OCI-LY3 (cell line): ENCODE measurements at regions not wholly inside any gene's neighbourhood (a gene's known extent, or its start where the extent isn't known, plus 50 kb on each side); places are given as distances from the start of the nearest gene placed in this dataset.

Experiments
- H2AFZ ChIP-seq: fragments of 200-600, 300-600 bp; shearing (Covaris generic); 2 replicates; pipeline ENCODE4 v1.6.0; 2014; ENCODE audit warnings: antibody characterized with exemption, low read depth, low read length
- H3K27ac ChIP-seq: fragments of 200-600, 300-600 bp; sonication (generic); 2 replicates; pipeline ENCODE4 v1.5.1; 2014; ENCODE audit warnings: mild to moderate bottlenecking, low read length, moderate library complexity, mixed read lengths
- H3K27me3 ChIP-seq: fragments of 200-600, 300-600 bp; sonication (generic); 2 replicates; pipeline ENCODE4 v1.6.1; 2014; ENCODE audit warnings: low read depth, low read length, mixed read lengths
- H3K36me3 ChIP-seq: fragments of 200-600, 300-600 bp; sonication (generic); replicated peaks from 2 replicates; pipeline ENCODE3; 2014; ENCODE audit warnings: low read depth, low read length, mixed read lengths
- H3K4me1 ChIP-seq: fragments of 300-600, 200-600 bp; sonication (generic); 2 replicates; pipeline ENCODE4 v1.6.1; 2014; ENCODE audit warnings: low read length, mixed read lengths
- H3K4me2 ChIP-seq: fragments of 200-600, 300-600 bp; sonication (generic); 2 replicates; pipeline ENCODE4 v1.6.1; 2014; ENCODE audit warnings: low read length, mixed read lengths
- H3K4me3 ChIP-seq: fragments of 300-600, 200-600 bp; sonication (generic); 2 replicates; pipeline ENCODE4 v1.5.1; 2014; ENCODE audit warnings: antibody characterized with exemption, mild to moderate bottlenecking, low read length, moderate library complexity
- H3K79me2 ChIP-seq: fragments of 300-600, 200-600 bp; shearing (Covaris generic); 2 replicates; pipeline ENCODE4 v1.6.1; 2014; ENCODE audit warnings: mild to moderate bottlenecking, low read length, mixed read lengths
- H3K9ac ChIP-seq: fragments of 300-600, 200-600 bp; shearing (Covaris generic); 2 replicates; pipeline ENCODE4 v1.6.0; 2014; ENCODE audit warnings: mild to moderate bottlenecking, low read length, moderate library complexity
- H3K9me3 ChIP-seq: fragments of 200-600, 300-600 bp; shearing (Covaris generic); 2 replicates; pipeline ENCODE4 v1.6.1; 2014; ENCODE audit warnings: low read length, mixed read lengths; ENCODE audit not compliant: insufficient read depth
- H4K20me1 ChIP-seq: fragments of 200-600, 300-600 bp; sonication (generic); 2 replicates; pipeline ENCODE4 v1.6.1; 2016; ENCODE audit warnings: low read length, mixed read lengths; ENCODE audit not compliant: insufficient read depth
- CTCF ChIP-seq: fragments of 200-600, 300-600 bp; sonication (generic); IDR thresholded peaks from 2 replicates; pipeline ENCODE4 v1.5.1; 2014; ENCODE audit warnings: antibody characterized with exemption, low read length, low read depth
- EZH2phosphoT487 ChIP-seq: fragments of 200-600 bp; shearing (Covaris generic); IDR thresholded peaks from 2 replicates; pipeline ENCODE4 v1.6.1; 2018; ENCODE audit warnings: antibody characterized with exemption, mixed run types, low read depth

GRCh38 chr7:124460555-124460954 lies 305.0 kb downstream of the GPR37 start:
- Histone ChIP-seq H3K36me3 (no peaks in the 10 kb centered on the region), H3K4me1 (no peaks in the 10 kb centered on the region), H4K20me1 (no peaks in the 10 kb centered on the region), H3K27ac (no peak overlapping the region), H3K9me3 (no peaks in the 10 kb centered on the region), H3K4me3 (no peak overlapping the region), H2AFZ (no peak overlapping the region), H3K4me2 (no peak overlapping the region), H3K9ac (no peak overlapping the region), H3K27me3 (no peaks in the 10 kb centered on the region), H3K79me2 (no peaks in the 10 kb centered on the region)
- no peak for TF ChIP-seq EZH2phosphoT487
- TF ChIP-seq CTCF: no peak

GRCh38 chr7:124460056-124460450 lies 305.5 kb downstream of the GPR37 start:
- TF ChIP-seq EZH2phosphoT487 (no peak), CTCF (no peak)
- H3K36me3 ChIP-seq: no peaks in the 10 kb centered on the region
- H3K4me1 ChIP-seq: no peaks in the 10 kb centered on the region
- H3K4me2 ChIP-seq: no peak overlapping the region
- no peaks in the 10 kb centered on the region for H3K9me3 ChIP-seq
- H3K27me3 ChIP-seq: no peaks in the 10 kb centered on the region
- H3K79me2 ChIP-seq: no peaks in the 10 kb centered on the region
- no peak overlapping the region for H2AFZ ChIP-seq
- no peak overlapping the region for H3K4me3 ChIP-seq
- no peak overlapping the region for H3K9ac ChIP-seq
- no peak overlapping the region for H3K27ac ChIP-seq
- no peaks in the 10 kb centered on the region for H4K20me1 ChIP-seq

- H3K27me3 ChIP-seq: no peaks in the 10 kb centered on the region
- no peak overlapping the region for H3K4me3 ChIP-seq
- H3K79me2 ChIP-seq: no peaks in the 10 kb centered on the region
- no peak overlapping the region for H3K4me2 ChIP-seq
- H3K27ac ChIP-seq: no peak overlapping the region
- no peaks in the 10 kb centered on the region for H3K4me1 ChIP-seq
- no peaks in the 10 kb centered on the region for H3K36me3 ChIP-seq
- H3K9ac ChIP-seq: no peak overlapping the region
- no peaks in the 10 kb centered on the region for H4K20me1 ChIP-seq
- no peak for TF ChIP-seq CTCF
- no peak for TF ChIP-seq EZH2phosphoT487
- no peaks in the 10 kb centered on the region for H3K9me3 ChIP-seq
- H2AFZ ChIP-seq: no peak overlapping the region
Observed at GRCh38 chr7:124459101-124460055, 306.2 kb downstream of the GPR37 start.

GRCh38 chr7:124457841-124458240 lies 307.8 kb downstream of the GPR37 start:
- Histone ChIP-seq H3K9ac (no peak overlapping the region), H4K20me1 (no peaks in the 10 kb centered on the region), H3K27ac (no peak overlapping the region), H3K79me2 (no peaks in the 10 kb centered on the region), H3K4me1 (no peaks in the 10 kb centered on the region), H3K27me3 (no peaks in the 10 kb centered on the region), H3K36me3 (no peaks in the 10 kb centered on the region), H3K4me3 (no peak overlapping the region), H3K4me2 (no peak overlapping the region), H3K9me3 (no peaks in the 10 kb centered on the region), H2AFZ (no peak overlapping the region)
- TF ChIP-seq CTCF: no peak
- no peak for TF ChIP-seq EZH2phosphoT487
